ENCODE measurements at regions not wholly inside any gene's neighbourhood (a gene's known extent, or its start where the extent isn't known, plus 50 kb on each side); places are given as distances from the start of the nearest gene placed in this dataset.
"Not testable (repeated sequence)": the region's sequence is repeated elsewhere in the genome, so short reads cannot be mapped to it uniquely, and the experiment has no call there.

- DNase-seq: no peak
Measured at GRCh38 chr6:119821380-119821779, 471.8 kb upstream of the MAN1A1 start.

- DNase-seq: no peak
Measured at GRCh38 chr6:119818876-119819275, 469.3 kb upstream of the MAN1A1 start.

DNA sequence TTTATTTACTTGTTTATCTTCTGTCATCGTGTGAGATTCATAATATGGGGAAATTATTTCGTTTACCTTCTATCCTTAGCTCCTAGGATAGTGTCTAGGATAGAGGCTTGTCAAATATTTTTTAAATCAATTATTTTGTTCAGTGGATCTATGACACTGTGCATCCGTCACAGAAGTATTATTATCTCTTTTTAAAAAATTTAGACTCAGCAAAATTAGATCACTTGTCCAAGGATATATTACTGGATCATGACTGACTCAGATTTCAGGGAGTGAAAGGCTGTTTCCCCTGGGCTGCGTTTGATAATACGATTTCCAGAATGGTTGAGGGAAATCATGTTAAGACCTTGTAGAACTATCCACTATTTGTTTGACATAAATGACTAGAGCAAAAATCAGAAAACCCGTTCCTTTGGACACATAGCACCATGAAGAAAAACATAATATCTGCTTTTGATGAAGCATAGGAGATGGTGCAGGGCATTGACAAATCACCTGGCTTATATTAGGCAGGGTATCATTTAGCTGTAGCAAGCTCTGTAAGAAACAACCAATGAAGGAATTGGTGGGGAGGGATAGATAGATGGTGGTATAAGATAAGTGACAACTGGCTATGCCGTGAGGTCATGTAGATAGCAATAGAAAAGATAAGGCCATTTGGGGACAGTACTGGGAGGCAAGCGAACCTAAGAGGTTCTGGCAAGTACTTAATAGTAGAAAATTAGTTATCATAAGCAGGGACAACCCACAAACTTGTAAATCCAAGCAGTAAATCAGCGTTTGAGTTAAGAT lies 465.2 kb upstream of the MAN1A1 start:
- DNase-seq: no peak

DNA sequence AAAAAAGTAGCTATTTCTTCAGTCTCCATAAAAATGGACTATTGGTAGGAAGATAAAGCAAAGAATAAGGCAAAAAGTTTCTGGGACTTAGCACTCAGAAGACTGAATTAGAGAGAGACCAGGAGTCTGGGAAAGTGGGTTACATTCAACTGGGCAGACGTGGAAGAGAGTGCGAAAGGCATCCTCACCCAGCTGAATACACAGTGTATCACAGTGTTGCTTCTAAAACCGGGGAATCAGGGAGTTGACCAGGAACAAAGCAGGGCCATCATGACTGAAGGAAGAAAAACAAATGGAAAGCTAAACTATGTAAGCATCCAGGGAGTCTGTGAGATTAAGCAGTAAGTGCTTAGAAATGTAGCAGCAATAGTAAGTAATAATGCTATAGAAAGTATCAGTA lies 452.9 kb upstream of the MAN1A1 start:
- no peak for DNase-seq

GRCh38 chr6:119801056-119801455 lies 451.5 kb upstream of the MAN1A1 start:
- peak in 1 of 3 donors; percentile 5 for DNase-seq

DNA sequence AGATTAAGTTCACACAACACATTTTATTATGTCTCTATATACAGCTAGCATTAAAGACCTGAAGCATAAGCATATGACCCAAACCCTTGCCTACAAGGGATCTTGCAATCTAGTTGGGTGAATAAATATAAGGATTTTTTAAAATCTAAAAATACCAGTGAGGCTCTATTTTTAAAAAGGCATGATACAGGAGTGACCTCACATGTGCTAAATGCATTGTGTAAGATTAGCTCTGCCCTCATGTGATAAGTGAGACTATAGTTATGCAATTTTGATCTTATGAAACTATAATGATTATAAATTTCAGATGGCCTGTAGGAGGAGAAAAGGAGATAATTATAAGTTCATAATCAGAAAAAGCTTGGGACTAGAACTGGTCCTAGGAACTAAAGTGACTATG lies 451.0 kb upstream of the MAN1A1 start:
- DNase-seq: no peak

DNA sequence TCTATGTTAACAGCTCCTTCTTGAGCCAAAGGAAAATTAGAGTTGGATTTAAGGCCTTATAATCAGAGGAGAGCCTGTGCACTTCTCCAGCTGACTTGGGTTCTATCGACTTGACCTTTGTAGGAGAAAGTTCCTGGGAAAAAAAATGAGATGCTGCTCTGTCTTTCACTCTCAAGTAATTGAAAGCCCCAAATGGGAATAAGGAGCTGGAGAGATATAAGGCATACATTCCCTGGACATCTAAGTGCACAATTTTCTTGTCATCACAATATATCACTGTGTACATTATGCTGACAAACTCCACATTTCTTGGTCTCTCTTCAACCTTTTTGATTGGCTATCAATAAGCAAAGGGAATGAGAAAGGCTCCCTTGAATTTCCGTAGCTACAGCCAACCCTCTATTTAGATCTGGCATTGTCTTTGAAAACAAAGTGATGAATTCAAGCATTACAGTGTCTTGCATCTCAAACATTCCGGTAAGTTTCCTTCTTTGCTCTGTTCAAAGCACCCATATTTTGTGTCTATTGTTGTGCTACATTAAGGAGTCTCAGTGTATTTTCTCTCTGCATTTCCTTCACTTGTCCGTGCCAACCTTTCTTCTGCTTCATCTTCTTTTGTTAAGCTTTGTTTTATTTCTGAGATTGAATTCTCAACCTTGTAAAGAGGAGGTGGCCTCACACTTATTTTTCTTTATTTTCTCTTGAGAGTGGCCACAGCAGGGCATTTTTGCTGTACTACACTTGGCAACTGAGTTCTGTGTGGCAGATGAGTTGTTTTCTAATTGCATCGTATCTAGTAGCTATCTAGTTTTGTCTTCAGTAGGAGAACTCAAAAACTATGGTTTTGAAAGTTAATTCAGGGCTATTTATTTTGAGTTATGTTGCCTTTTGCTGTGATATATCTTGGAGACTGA lies 450.3 kb upstream of the MAN1A1 start:
- peak; percentile 27 to 73 (median 33) for DNase-seq

DNA sequence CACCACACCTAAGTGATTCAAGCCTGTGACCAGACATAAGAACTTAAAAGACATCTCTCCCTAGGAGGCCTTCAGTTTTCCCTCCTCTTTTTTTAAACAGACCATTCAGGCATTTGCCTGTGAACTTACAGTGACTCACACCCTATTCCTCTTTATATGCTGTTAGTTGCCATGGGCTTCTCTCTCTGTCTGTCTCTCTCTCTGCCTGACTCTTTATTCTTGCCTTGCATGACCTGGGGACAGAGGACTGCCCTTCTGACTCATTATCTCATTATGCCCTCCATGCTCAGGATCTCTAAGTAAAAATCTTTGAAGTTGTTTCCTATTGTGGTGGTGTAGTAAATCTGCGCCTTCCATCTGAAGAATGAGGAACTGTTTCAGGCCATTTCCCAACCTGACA lies 442.2 kb upstream of the MAN1A1 start:
- DNase-seq: no peak

DNA sequence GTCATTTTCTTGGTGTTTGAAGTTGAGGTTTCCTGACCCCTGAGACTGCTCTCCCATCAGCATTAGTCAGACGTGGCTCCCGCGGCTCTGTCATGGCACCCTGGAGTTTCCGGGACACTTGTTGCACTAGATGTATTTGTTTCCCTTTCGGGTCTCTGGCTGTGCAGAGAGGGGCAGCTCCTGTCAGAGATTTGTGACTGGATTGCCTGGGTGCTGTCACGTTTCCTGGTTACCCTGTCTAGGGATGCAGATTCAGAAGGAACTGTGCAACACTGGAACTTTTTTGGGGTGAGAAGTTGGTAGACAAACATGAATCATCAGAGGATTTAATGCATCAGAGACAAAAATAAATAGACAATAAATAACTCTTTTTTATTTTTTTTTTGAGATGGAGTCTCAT lies 431.8 kb upstream of the MAN1A1 start:
- DNase-seq: no peak

GRCh38 chr6:119768201-119768600 lies 418.6 kb upstream of the MAN1A1 start:
- no peak for DNase-seq

GRCh38 chr6:119764927-119765681 lies 415.5 kb upstream of the MAN1A1 start:
- no peak for DNase-seq

DNA sequence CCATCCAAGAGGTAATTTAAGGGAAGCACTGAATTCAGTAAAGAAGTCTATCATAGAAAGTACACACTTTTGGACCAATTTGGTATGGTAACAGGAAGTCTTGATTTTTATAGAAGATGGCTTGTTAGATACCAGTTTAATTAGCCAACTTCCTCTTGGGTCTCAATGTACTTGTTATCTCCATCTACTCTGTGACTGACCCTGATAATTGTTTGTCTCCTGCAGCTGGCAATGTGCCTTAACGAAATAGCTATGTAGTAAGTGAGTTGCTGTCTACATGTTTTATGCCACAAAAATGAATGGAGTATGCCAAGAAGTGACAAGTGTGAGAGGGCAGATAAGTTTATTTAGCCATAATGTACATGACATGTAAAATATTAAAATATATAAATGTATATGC lies 410.5 kb upstream of the MAN1A1 start:
- no peak for DNase-seq

DNA sequence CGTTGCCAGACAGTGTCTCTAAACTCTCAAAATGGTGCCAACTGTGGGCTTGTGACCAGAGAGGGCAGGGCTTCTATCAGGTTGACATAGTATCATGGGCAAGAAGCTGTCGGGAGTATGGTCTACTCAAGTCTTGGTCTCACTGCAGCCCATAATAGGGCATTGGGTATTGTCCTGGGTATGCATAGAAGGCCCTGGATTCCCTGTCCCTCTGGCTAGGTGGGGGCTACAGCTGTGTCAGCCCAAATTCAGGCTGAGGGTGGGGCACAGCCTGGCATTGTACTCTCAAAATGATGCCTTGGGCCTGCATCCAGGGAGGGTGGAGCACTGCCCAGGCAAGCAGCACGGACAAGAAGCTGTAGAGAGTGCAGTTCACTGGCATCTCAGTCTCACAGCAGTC lies 408.8 kb upstream of the MAN1A1 start:
- no peak for DNase-seq

DNA sequence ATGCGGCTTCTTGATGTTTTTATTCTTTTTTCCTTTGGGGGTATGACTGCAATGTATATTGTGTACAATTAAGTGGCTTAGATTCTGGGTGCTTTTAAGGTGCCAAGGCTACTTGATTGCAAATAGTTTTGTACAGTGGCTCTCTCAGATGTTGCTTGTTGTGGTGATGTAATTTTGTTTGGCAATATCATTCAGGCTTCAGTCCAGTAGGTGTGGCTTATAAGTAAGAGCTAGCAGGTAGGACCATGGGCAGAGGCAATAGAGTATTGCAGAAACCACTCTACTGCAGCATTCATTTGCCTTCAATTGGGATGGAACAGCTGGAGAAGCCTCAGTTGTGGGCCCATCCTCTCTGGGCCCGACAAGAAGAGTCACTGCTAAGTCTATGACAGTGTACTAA lies 407.9 kb upstream of the MAN1A1 start:
- no peak for DNase-seq

GRCh38 chr6:119749335-119749734 lies 399.8 kb upstream of the MAN1A1 start:
- no peak for DNase-seq

DNA sequence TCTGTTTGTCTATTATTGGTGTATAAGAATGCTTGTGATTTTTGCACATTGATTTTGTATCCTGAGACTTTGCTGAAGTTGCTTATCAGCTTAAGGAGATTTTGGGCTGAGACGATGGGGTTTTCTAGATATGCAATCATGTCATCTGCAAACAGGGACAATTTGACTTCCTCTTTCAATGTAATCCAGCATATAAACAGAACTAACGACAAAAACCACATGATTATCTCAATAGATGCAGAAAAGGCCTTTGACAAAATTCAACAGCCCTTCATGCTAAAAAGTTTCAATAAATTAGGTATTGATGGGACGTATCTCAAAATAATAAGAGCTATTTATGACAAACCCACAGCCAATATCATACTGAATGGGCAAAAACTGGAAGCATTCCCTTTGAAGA lies 399.0 kb upstream of the MAN1A1 start:
- not testable (repeated sequence) for DNase-seq

DNA sequence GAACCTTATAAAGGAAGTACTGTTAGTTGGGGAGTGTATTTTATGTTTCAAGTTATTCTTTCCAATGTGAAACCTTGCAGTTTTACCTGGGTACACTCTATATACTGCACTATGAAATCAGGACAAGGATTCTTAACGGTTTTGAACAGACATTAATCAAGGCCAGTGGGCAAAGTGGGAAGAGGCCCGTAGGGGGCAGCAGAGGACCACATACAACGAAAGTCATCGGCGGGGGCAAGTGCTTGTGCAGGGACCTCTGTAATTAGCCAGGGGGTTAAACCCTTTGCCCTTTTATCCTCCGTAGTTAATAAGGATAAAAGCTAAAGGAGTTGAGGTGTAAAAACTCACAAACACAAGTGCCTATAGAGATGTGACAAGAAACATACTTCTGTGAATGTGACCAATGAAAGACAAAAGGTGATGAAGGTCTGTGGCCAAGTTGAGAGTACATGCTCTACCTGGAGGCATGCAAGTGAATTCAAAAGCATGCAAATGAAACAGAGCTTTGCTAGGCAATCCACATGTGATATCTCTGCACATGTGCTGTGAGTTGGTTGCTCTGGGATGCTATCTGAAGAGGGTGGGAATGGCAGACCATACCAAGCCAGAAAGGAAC lies 392.7 kb upstream of the MAN1A1 start:
- peak; percentile 32 to 55 (median 47) for DNase-seq

DNA sequence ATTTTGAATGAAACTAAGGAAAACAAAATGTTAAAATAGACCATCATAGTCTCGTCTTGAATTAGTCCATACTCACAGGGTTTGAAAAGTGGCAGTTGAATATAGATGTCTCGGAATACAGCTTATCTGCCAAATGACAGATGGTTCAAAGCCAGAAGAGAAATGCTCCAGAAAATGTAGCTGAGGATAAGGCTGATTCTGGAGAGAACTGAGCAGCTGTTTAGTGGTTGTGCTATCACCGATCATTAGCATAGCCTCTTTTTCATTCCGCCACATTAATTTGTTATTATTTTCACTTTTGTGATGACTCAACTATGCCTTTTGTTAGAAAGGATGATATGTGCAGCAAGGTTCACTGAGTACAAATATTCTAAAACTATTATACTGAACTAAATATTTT lies 390.2 kb upstream of the MAN1A1 start:
- no peak for DNase-seq

- DNase-seq: no peak
Measured at GRCh38 chr6:119738425-119738824, 388.9 kb upstream of the MAN1A1 start.

DNA sequence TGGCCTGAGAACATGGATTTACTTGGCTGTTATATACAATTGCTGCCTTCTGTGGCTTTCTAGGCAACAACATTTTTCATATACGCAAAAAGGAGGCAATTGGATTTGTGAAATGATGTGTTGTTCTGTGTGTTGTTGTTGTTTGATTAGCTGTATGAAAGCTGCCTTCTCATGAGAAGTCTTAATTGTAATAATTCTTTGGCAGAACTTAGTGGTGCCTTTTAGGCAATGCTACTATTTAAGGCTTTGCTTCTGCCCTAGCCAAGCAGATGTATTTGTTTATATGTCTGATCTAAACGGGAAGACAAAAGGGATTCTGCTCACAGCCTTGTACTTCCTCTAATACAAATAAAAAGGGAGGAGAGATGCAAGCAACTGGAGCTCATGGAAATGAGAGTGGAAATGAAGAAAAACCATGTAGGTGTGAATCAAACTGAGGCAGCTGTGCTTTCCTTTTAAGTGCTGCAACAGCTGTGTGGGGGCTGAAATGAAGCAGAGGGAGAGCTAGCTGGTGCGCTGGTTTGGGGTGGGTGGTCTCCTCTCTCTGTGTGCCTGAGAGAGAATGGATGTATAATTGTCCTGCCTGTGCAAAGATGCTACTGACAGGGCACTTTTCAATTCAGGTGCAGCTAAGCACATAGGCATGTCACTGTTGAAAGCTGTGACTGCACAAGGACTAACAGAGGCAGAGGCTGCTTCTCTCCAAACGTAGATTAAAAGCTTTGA lies 386.9 kb upstream of the MAN1A1 start:
- peak in 1 of 3 donors; percentile 42 for DNase-seq

- DNase-seq: peak in 1 of 3 donors; percentile 13
Measured at GRCh38 chr6:119735530-119735929, 386.0 kb upstream of the MAN1A1 start.

Data from muscle of back (tissue), 3 donors.